ENCODE measurements at regions not wholly inside any gene's neighbourhood (a gene's known extent, or its start where the extent isn't known, plus 50 kb on each side); places are given as distances from the start of the nearest gene placed in this dataset.
"Not testable (repeated sequence)": the region's sequence is repeated elsewhere in the genome, so short reads cannot be mapped to it uniquely, and the experiment has no call there.

DNA sequence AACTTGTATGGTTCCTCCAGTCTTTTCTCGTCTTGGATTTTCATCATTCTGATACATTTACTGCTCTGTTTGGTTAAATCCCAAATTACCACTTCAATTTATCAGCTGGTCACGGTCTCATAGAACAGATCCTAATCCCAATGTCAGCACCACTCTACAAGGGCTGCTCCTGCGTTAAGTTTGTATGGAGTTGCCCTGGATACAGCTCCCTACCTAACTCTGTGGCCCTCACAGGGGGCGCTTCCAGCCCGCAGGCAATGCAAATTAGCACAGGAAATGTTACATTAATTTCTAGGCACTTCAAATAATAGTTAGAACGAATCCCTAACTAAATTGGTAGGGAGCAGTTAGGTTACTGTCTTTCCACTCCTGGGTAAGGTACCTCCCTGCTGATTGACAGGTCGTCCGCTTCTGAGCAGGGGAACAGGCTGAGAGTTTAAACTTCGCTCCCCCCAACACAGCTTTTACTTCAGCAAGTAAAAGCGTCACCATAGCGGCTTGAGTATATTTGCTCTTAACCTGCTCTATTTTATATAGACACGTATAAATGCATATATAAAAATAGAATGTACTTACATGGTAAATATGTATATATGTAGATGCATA is 238.5 kb upstream of the FANCL start:
- DNase-seq (ENCODE audit: low read depth, low spot score) = peak; percentile 7

- peak; percentile 6 for DNase-seq (ENCODE audit: low read depth, low spot score)
Observed at GRCh38 chr2:58476556-58476955, 235.4 kb upstream of the FANCL start.

DNA sequence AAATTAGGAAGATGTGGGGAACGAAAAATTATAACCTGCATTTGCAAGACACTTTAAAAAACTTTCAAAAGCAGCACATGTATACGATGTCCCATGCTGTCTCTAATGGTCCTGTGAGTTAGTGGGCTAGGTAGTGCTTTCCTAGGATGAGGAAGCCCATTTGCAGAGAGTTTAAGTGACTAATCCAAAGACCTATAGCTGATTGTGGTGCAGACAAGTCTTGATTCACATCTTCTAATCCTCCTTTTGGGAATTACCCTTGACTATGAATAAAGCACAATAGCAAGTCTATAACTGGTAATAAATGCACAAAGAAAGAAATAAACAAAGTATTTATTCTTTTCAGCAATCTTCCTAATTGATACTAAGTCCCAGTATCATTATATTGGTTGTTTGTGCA is 234.6 kb upstream of the FANCL start:
- DNase-seq (ENCODE audit: low read depth, low spot score) = no peak

GRCh38 chr2:58473165-58473564 is 232.0 kb upstream of the FANCL start:
- no peak for DNase-seq (ENCODE audit: low read depth, low spot score)

GRCh38 chr2:58466804-58467203 is 225.7 kb upstream of the FANCL start:
- DNase-seq (ENCODE audit: low read depth, low spot score) = no peak

GRCh38 chr2:58466021-58466420 is 224.9 kb upstream of the FANCL start:
- DNase-seq (ENCODE audit: low read depth, low spot score) = not testable (repeated sequence)

- no peak for DNase-seq (ENCODE audit: low read depth, low spot score)
Observed at GRCh38 chr2:58460670-58461069, 219.5 kb upstream of the FANCL start.

DNA sequence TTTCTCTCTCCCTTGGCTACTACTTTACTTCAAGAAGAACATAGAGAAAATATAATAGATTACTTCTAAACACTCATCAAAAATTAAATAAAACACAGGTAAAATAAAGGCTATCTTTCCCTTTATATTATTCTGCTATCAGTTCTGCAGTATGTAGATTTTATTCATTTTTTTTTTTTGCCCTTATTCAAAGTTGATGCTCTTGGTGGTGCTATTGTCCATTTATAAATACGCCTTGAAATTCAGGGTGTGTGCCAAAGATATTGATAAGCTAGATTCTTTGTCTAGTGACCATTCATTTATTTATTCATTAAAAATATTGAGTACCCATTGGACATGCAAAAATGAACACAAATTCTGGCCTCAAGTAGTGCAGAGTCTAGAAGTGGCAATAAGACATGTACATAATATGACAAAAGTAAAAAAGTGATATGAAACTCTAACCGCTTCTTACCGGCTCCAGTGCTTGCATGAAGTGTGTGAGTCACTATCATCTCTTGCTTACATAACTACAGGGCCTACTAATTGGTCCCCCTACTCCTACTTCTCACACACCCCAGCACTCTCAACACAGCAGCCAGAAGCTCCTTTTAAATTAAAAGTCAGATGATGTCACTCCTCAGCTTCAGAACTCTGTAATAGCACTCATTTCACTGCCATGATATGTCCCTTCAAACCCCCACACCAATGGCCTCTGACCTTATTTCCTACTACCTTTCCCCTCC is 208.3 kb upstream of the FANCL start:
- peak; percentile 26 for DNase-seq (ENCODE audit: low read depth, low spot score)

GRCh38 chr2:58448845-58449244 is 207.7 kb upstream of the FANCL start:
- DNase-seq (ENCODE audit: low read depth, low spot score) = no peak

DNA sequence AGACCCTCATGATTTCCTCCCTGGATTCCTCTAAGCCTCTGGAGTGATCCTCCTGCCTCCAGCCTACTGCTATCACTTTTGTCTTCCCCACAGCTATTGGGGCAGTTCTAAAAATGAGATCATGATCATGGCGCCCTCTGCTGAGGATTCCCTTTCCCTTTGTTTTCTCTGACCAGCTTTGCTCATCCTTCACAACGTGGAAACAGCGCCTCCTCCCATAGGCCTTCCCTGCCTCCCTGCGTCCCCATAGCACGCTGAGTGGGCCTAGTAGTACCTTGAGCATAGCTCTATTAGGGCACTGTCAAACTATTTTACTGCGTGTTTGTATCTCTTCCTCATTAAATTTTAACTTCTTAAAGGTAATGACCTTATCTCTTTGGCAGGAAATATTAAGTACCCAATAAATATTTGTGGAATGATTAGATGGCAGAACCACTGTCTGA is 207.0 kb upstream of the FANCL start:
- peak; percentile 73 for DNase-seq (ENCODE audit: low read depth, low spot score)

DNA sequence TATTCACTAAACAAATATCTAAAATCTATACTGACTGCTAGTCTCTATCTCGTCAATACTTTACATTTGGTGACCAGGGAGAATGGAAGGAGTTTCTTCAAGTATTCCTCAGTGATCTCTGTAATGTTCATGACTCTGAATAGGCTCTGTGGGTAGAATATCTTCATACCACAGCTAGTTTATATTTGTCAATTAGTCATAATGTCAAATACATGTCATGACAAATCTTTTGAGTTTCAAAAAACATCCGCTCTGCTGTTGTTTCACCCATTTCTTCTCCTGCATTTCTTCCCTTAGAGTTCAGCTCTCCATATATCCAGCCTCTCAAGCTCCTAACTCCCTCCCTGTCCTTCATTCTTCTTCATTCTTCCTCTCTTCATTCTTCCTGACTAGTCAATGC is 206.5 kb upstream of the FANCL start:
- DNase-seq (ENCODE audit: low read depth, low spot score) = no peak

DNA sequence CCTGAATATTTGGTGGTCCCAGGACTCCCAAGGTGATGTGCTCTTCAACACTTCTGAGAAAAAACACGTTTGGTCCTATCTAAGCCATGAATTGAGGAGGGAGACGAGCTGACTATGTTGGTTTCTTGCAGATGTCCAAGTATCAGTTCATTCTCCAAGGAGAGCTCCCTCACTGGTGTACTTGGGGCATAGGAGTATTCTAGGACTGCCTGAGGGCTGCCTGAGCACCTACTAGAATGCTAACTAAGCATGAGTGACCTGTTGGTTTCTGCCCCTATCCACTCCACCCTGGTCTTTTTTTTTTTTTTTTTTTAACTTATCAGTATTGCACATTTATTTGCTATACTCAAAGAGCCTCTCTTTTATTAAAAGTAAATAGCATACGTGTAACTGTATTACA is 200.5 kb upstream of the FANCL start:
- no peak for DNase-seq (ENCODE audit: low read depth, low spot score)

GRCh38 chr2:58436872-58437271 is 195.7 kb upstream of the FANCL start:
- peak; percentile 35 for DNase-seq (ENCODE audit: low read depth, low spot score)

GRCh38 chr2:58435246-58435645 is 194.1 kb upstream of the FANCL start:
- no peak for DNase-seq (ENCODE audit: low read depth, low spot score)

GRCh38 chr2:58434692-58435091 is 193.6 kb upstream of the FANCL start:
- no peak for DNase-seq (ENCODE audit: low read depth, low spot score)

GRCh38 chr2:58432491-58433170 is 191.5 kb upstream of the FANCL start:
- peak; percentile 79 for DNase-seq (ENCODE audit: low read depth, low spot score)

DNA sequence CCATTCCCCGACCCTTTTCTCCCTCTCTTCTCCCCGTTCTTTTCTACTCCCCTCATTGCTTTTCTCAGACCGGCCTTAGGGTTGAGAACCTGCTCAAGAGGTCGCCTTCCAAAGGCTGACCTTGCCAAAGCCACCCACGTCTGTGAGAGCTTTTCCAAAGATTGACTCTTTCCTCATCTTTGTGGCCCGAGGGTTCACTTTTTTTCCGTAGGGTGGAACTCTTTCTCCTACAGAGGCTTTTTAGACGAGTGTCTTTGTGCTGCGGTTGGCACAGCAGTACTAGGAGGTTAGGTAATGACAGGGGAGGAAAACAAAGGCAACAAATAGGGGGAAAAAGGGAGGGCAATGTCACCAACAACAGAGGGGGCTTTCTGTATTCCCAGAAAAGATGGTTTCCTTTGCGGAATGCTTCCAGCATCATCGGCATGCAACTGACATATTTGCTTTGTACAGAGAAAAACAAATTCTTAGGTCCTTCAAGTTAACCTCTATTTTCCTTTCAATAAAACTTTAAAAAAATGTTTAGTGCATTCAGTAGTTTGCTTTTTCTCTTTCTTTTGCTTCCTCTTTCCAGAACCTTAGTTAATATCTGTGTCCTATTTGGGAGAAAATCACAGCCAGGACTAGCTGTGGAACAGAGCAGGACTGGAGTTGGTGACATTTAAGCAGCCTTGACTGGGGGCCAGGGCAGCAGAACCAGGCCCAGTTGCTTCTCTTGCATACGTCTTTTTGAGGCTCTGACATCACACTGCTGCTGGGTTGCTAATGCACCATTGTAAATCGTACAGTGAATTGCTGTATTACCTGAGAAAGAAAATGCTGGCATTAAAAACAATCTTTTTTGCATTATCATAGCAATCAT is 188.1 kb upstream of the FANCL start:
- DNase-seq (ENCODE audit: low read depth, low spot score) = peak; percentile 58

- peak; percentile 56 for DNase-seq (ENCODE audit: low read depth, low spot score)
Observed at GRCh38 chr2:58428096-58429013, 187.2 kb upstream of the FANCL start.

DNA sequence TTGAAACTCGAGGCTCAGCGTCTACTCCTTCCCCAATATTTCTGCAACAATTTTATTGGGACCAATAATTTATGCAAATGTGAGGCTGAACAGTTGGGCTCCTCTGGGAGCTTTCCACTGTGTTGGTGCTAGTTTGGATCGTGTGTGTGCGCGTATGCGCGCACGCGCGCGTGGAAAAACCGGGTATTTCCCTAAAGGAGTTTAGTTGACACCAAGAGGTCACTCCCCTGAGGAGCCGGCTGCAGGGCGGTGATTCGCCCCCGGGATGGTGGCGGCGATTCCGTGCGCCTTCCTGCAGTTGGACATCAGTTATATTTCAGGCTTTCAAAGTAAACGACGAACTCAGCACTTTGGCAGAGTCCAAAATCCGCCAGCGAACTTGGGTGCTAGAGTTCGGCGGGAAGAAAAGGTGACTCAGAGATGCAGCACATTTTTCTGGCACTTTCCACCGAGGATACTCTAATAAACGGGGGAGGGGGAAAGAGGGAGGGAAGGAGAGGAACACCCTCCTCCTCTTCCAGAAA is 186.5 kb upstream of the FANCL start:
- peak; percentile 77 for DNase-seq (ENCODE audit: low read depth, low spot score)

- no peak for DNase-seq (ENCODE audit: low read depth, low spot score)
Observed at GRCh38 chr2:58425368-58425767, 184.2 kb upstream of the FANCL start.

GRCh38 chr2:58419983-58420382 is 178.9 kb upstream of the FANCL start:
- no peak for DNase-seq (ENCODE audit: low read depth, low spot score)
